WTC11 (cell line): ENCODE measurements at regions not wholly inside any gene's neighbourhood (a gene's known extent, or its start where the extent isn't known, plus 50 kb on each side); places are given as distances from the start of the nearest gene placed in this dataset.

Source experiments
- ATAC-seq: fragments of 200-7000 bp; cut with Tn5 transposase; 2 replicates; pipeline ENCODE4 v1.10.0; 2021; ENCODE audit warnings: mild to moderate bottlenecking, moderate library complexity
- CTCF ChIA-PET: fragments of 300-600 bp; sonication (Branson Sonifier 250); formaldehyde crosslinking; loops from one replicate; lab custom pipeline; 2021; ENCODE audit warnings: antibody characterized with exemption; lab: Charles Lee
- POLR2A ChIA-PET: fragments of 350-600 bp; sonication (Branson Sonifier 250); formaldehyde crosslinking; loops from one replicate; lab custom pipeline; 2021; ENCODE audit warnings: antibody characterized with exemption; lab: Charles Lee
- DNase-seq: peaks from one replicate; pipeline ENCODE4 v3.0.0; 2021; ENCODE audit warnings: low spot score
- H3K27ac Mint-ChIP-seq: 2 replicates; pipeline ENCODE4 v1.8.0; 2021; ENCODE audit warnings: mixed read lengths
- H3K27me3 Mint-ChIP-seq: 2 replicates; pipeline ENCODE4 v1.8.0; 2021; ENCODE audit warnings: low read depth, mild to moderate bottlenecking, moderate library complexity, mixed read lengths
- H3K36me3 Mint-ChIP-seq: 2 replicates; pipeline ENCODE4 v1.8.0; 2021; ENCODE audit warnings: mixed read lengths
- H3K4me1 Mint-ChIP-seq: 2 replicates; pipeline ENCODE4 v1.8.0; 2022; ENCODE audit warnings: mixed read lengths
- H3K4me3 Mint-ChIP-seq: 2 replicates; pipeline ENCODE4 v1.8.0; 2021; ENCODE audit warnings: mild to moderate bottlenecking, moderate library complexity, mixed read lengths
- H3K9me3 Mint-ChIP-seq: 2 replicates; pipeline ENCODE4 v1.8.0; 2021; ENCODE audit warnings: mixed read lengths
- AR ChIP-seq: fragments of 250-450 bp; sonication (Bioruptor Pico); IDR thresholded peaks from 2 replicates; pipeline ENCODE4 v1.9.0; 2021; ENCODE audit warnings: mild to moderate bottlenecking
- CREB1 ChIP-seq: sonication (generic); formaldehyde crosslinking; IDR thresholded peaks from 2 replicates; pipeline ENCODE4 v1.8.0; 2023; ENCODE audit warnings: mild to moderate bottlenecking, missing genetic modification reagents
- CTCF ChIP-seq: fragments of 200-600 bp; IDR thresholded peaks from 2 replicates; pipeline ENCODE4 v1.8.0; 2022; ENCODE audit warnings: antibody characterized with exemption
- EMX1 ChIP-seq: fragments of 250-450 bp; sonication (Bioruptor Pico); IDR thresholded peaks from 2 replicates; pipeline ENCODE4 v1.8.0; 2021; ENCODE audit warnings: mild to moderate bottlenecking
- ETV6 ChIP-seq: sonication (generic); formaldehyde crosslinking; IDR thresholded peaks from 2 replicates; pipeline ENCODE4 v1.8.1; 2022; ENCODE audit warnings: mild to moderate bottlenecking, missing genetic modification reagents
- FOXJ3 ChIP-seq: sonication (generic); formaldehyde crosslinking; IDR thresholded peaks from 2 replicates; pipeline ENCODE4 v1.9.0; 2021; ENCODE audit warnings: missing genetic modification reagents, mild to moderate bottlenecking, borderline replicate concordance
- GABPB1 ChIP-seq: sonication (generic); formaldehyde crosslinking; IDR thresholded peaks from 2 replicates; pipeline ENCODE4 v1.8.1; 2023; ENCODE audit warnings: mild to moderate bottlenecking, missing genetic modification reagents
- IRF2 ChIP-seq: sonication (generic); formaldehyde crosslinking; IDR thresholded peaks from 2 replicates; pipeline ENCODE4 v1.8.0; 2022; ENCODE audit warnings: low read depth, missing genetic modification reagents, borderline replicate concordance
- MAX ChIP-seq: sonication (generic); formaldehyde crosslinking; IDR thresholded peaks from 2 replicates; pipeline ENCODE4 v1.8.0; 2022; ENCODE audit warnings: mild to moderate bottlenecking, missing genetic modification reagents
- RORB ChIP-seq: fragments of 250-450 bp; sonication (Bioruptor Pico); IDR thresholded peaks from 2 replicates; pipeline ENCODE4 v1.9.0; 2021; ENCODE audit warnings: mild to moderate bottlenecking
- ZNF219 ChIP-seq: sonication (generic); formaldehyde crosslinking; IDR thresholded peaks from 2 replicates; pipeline ENCODE4 v1.8.0; 2023; ENCODE audit warnings: missing genetic modification reagents, mild to moderate bottlenecking, borderline replicate concordance
- ZNF232 ChIP-seq: sonication (generic); formaldehyde crosslinking; IDR thresholded peaks from 2 replicates; pipeline ENCODE4 v1.8.0; 2022; ENCODE audit warnings: mild to moderate bottlenecking, missing genetic modification reagents
- ZNF263 ChIP-seq: sonication (generic); formaldehyde crosslinking; IDR thresholded peaks from 2 replicates; pipeline ENCODE4 v1.8.1; 2022; ENCODE audit warnings: low read depth, mild to moderate bottlenecking, moderate library complexity, missing genetic modification reagents
- ZNF416 ChIP-seq: fragments of 250-450 bp; sonication (Bioruptor Pico); IDR thresholded peaks from 2 replicates; pipeline ENCODE4 v1.9.0; 2021; ENCODE audit warnings: mild to moderate bottlenecking, inconsistent platforms
- TF ChIP-seq, protein P1 (sequence below): sonication (generic); formaldehyde crosslinking; IDR thresholded peaks from 2 replicates; pipeline ENCODE4 v1.8.0; 2022; ENCODE audit warnings: mild to moderate bottlenecking, missing genetic modification reagents
- TF ChIP-seq, protein P2 (sequence below): fragments of 250-450 bp; sonication (Bioruptor Pico); IDR thresholded peaks from 2 replicates; pipeline ENCODE4 v1.9.0; 2021; ENCODE audit warnings: moderate library complexity, mild to moderate bottlenecking, inconsistent platforms, borderline replicate concordance
- TF ChIP-seq, protein P3 (sequence below): fragments of 250-450 bp; sonication (Bioruptor Pico); IDR thresholded peaks from 2 replicates; pipeline ENCODE4 v2.1.2; 2022; ENCODE audit warnings: mild to moderate bottlenecking, moderate library complexity
- TF ChIP-seq, protein P4 (sequence below): sonication (generic); formaldehyde crosslinking; IDR thresholded peaks from 2 replicates; pipeline ENCODE4 v1.8.1; 2022; ENCODE audit warnings: mild to moderate bottlenecking, moderate library complexity, missing genetic modification reagents
- TF ChIP-seq, protein P5 (sequence below): fragments of 250-450 bp; sonication (Bioruptor Pico); IDR thresholded peaks from 2 replicates; pipeline ENCODE4 v1.8.0; 2021; ENCODE audit warnings: mild to moderate bottlenecking
- TF ChIP-seq, protein P6 (sequence below): sonication (generic); formaldehyde crosslinking; IDR thresholded peaks from 2 replicates; pipeline ENCODE4 v1.8.1; 2022; ENCODE audit warnings: mild to moderate bottlenecking, missing genetic modification reagents, moderate library complexity, borderline replicate concordance

GRCh38 chr11:28529046-28529445 lies 420.9 kb downstream of the METTL15 start (continued):
- TF ChIP-seq, protein P1, sequence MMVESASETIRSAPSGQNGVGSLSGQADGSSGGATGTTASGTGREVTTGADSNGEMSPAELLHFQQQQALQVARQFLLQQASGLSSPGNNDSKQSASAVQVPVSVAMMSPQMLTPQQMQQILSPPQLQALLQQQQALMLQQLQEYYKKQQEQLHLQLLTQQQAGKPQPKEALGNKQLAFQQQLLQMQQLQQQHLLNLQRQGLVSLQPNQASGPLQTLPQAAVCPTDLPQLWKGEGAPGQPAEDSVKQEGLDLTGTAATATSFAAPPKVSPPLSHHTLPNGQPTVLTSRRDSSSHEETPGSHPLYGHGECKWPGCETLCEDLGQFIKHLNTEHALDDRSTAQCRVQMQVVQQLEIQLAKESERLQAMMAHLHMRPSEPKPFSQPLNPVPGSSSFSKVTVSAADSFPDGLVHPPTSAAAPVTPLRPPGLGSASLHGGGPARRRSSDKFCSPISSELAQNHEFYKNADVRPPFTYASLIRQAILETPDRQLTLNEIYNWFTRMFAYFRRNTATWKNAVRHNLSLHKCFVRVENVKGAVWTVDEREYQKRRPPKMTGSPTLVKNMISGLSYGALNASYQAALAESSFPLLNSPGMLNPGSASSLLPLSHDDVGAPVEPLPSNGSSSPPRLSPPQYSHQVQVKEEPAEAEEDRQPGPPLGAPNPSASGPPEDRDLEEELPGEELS (CRISPR knock-in tag), result no peak
- TF ChIP-seq CTCF (no peak), ETV6 (no peak)
- TF ChIP-seq, protein P2, sequence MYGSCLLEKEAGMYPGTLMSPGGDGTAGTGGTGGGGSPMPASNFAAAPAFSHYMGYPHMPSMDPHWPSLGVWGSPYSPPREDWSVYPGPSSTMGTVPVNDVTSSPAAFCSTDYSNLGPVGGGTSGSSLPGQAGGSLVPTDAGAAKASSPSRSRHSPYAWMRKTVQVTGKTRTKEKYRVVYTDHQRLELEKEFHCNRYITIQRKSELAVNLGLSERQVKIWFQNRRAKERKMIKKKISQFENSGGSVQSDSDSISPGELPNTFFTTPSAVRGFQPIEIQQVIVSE (CRISPR knock-in tag), result no peak

GRCh38 chr11:28528217-28528616 lies 420.0 kb downstream of the METTL15 start:
- DNase-seq, result no peak
- ChIA-PET CTCF (interaction anchor here (4.8 kb wide), 1 partner anchor 829 kb away, joined by 44 read pairs; the partner anchor contains the start of gene BDNF), POLR2A (no interaction called here)
- peaks cover 36% of the 10 kb centered on the region for H3K9me3 Mint-ChIP-seq
- no peaks in the 10 kb centered on the region for H3K27me3 Mint-ChIP-seq
- H3K4me1 Mint-ChIP-seq, result no peaks in the 10 kb centered on the region
- no peak overlapping the region for H3K4me3 Mint-ChIP-seq
- no peak for ATAC-seq
- no peak overlapping the region for H3K27ac Mint-ChIP-seq
- peaks cover 28% of the 10 kb centered on the region for H3K36me3 Mint-ChIP-seq
- TF ChIP-seq FOXJ3, result no peak
- no peak for TF ChIP-seq GABPB1 (CRISPR knock-in tag)
- TF ChIP-seq, protein P3, sequence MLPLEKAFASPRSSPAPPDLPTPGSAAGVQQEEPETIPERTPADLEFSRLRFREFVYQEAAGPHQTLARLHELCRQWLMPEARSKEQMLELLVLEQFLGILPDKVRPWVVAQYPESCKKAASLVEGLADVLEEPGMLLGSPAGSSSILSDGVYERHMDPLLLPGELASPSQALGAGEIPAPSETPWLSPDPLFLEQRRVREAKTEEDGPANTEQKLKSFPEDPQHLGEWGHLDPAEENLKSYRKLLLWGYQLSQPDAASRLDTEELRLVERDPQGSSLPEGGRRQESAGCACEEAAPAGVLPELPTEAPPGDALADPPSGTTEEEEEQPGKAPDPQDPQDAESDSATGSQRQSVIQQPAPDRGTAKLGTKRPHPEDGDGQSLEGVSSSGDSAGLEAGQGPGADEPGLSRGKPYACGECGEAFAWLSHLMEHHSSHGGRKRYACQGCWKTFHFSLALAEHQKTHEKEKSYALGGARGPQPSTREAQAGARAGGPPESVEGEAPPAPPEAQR (CRISPR knock-in tag), result no peak
- TF ChIP-seq ZNF263 (CRISPR knock-in tag), result no peak
- no peak for TF ChIP-seq CREB1 (CRISPR knock-in tag)
- TF ChIP-seq ZNF219, result no peak
- TF ChIP-seq EMX1 (CRISPR knock-in tag), result no peak
- no peak for TF ChIP-seq RORB (CRISPR knock-in tag)
- TF ChIP-seq ZNF416, result no peak
- TF ChIP-seq, protein P4, sequence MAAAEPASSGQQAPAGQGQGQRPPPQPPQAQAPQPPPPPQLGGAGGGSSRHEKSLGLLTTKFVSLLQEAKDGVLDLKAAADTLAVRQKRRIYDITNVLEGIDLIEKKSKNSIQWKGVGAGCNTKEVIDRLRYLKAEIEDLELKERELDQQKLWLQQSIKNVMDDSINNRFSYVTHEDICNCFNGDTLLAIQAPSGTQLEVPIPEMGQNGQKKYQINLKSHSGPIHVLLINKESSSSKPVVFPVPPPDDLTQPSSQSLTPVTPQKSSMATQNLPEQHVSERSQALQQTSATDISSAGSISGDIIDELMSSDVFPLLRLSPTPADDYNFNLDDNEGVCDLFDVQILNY (CRISPR knock-in tag), result no peak
- no peak for TF ChIP-seq CTCF
- TF ChIP-seq, protein P5, sequence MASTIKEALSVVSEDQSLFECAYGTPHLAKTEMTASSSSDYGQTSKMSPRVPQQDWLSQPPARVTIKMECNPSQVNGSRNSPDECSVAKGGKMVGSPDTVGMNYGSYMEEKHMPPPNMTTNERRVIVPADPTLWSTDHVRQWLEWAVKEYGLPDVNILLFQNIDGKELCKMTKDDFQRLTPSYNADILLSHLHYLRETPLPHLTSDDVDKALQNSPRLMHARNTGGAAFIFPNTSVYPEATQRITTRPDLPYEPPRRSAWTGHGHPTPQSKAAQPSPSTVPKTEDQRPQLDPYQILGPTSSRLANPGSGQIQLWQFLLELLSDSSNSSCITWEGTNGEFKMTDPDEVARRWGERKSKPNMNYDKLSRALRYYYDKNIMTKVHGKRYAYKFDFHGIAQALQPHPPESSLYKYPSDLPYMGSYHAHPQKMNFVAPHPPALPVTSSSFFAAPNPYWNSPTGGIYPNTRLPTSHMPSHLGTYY (CRISPR knock-in tag), result no peak
- TF ChIP-seq ZNF232 (CRISPR knock-in tag), result no peak
- TF ChIP-seq, protein P6, sequence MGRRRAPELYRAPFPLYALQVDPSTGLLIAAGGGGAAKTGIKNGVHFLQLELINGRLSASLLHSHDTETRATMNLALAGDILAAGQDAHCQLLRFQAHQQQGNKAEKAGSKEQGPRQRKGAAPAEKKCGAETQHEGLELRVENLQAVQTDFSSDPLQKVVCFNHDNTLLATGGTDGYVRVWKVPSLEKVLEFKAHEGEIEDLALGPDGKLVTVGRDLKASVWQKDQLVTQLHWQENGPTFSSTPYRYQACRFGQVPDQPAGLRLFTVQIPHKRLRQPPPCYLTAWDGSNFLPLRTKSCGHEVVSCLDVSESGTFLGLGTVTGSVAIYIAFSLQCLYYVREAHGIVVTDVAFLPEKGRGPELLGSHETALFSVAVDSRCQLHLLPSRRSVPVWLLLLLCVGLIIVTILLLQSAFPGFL (CRISPR knock-in tag), result no peak
- TF ChIP-seq IRF2, result no peak
- no peak for TF ChIP-seq AR (CRISPR knock-in tag)
- no peak for TF ChIP-seq MAX (CRISPR knock-in tag)
